H1 (cell line): ENCODE measurements at regions not wholly inside any gene's neighbourhood (a gene's known extent, or its start where the extent isn't known, plus 50 kb on each side); places are given as distances from the start of the nearest gene placed in this dataset.

Experiments
- CTCF ChIA-PET: fragments of 300-600 bp; sonication (Branson Sonifier 250); formaldehyde crosslinking; loops from one replicate; lab custom pipeline; 2021; ENCODE audit not compliant: partially characterized antibody; lab: Charles Lee
- POLR2A ChIA-PET: fragments of 300-600 bp; sonication (Branson Sonifier 250); formaldehyde crosslinking; loops from one replicate; lab custom pipeline; 2021; ENCODE audit warnings: inconsistent platforms; ENCODE audit not compliant: partially characterized antibody; lab: Charles Lee
- DNase-seq, 2 experiments: peaks; one replicate each; pipeline versions ENCODE4 v3.0.0 to v3.0.0-alpha.2; 2010 to 2022; ENCODE audit warnings: low spot score in 2 of 2, low read depth in 1 of 2, mixed read lengths in 1 of 2
- FAIRE-seq: peaks from 2 replicates; lab custom pipeline; 2011; peaks lifted over from hg19 to GRCh38; lab: Jason Lieb, UNC
- H2AFZ ChIP-seq: 2 replicates; pipeline ENCODE4 v1.8.1; 2012; ENCODE audit warnings: low read length, inconsistent platforms
- H2AK5ac ChIP-seq: 2 replicates; pipeline ENCODE4 v1.6.1; 2013; ENCODE audit warnings: low read depth, low read length
- H2BK120ac ChIP-seq: replicated peaks from 2 replicates; pipeline ENCODE3; 2013; ENCODE audit warnings: low read depth, low read length, inconsistent platforms
- H2BK12ac ChIP-seq: 2 replicates; pipeline ENCODE4 v1.6.1; 2013; ENCODE audit warnings: low read depth, low read length
- H2BK15ac ChIP-seq: 2 replicates; pipeline ENCODE4 v1.6.1; 2013; ENCODE audit warnings: low read length
- H2BK20ac ChIP-seq: 2 replicates; pipeline ENCODE4 v1.6.1; 2013; ENCODE audit warnings: low read length
- H2BK5ac ChIP-seq: 2 replicates; pipeline ENCODE4 v1.6.1; 2013; ENCODE audit warnings: low read depth, low read length
- H3K14ac ChIP-seq: 2 replicates; pipeline ENCODE4 v1.6.1; 2013; ENCODE audit warnings: inconsistent platforms; ENCODE audit not compliant: insufficient read length
- H3K18ac ChIP-seq: 2 replicates; pipeline ENCODE4 v1.6.1; 2013; ENCODE audit warnings: low read length; ENCODE audit errors: extremely low read depth
- H3K23ac ChIP-seq: 2 replicates; pipeline ENCODE4 v1.6.1; 2013; ENCODE audit warnings: inconsistent platforms; ENCODE audit not compliant: insufficient read length
- H3K23me2 ChIP-seq: 2 replicates; pipeline ENCODE4 v1.6.1; 2013; ENCODE audit warnings: low read depth, low read length
- H3K27ac ChIP-seq: 2 replicates; pipeline ENCODE4 v1.6.1; 2011; ENCODE audit warnings: low read depth, low read length, inconsistent platforms
- H3K27me3 ChIP-seq, 4 experiments: replicated peaks in 1 of 4; 1 replicate in 1 of 4; 2 replicates in 3 of 4; pipeline versions ENCODE4 v1.6.1 to v1.8.1; 2011 to 2013; ENCODE audit warnings: low read length in 3 of 4, mild to moderate bottlenecking in 3 of 4, inconsistent platforms in 2 of 4, mixed read lengths in 2 of 4, moderate library complexity in 1 of 4; ENCODE audit not compliant: control insufficient read depth in 3 of 4, insufficient read depth in 3 of 4; ENCODE audit errors: extremely low read depth in 1 of 4
- H3K36me3 ChIP-seq, 4 experiments: 2 replicates each; pipeline versions ENCODE4 v1.6.1 to v1.8.1; 2011 to 2013; ENCODE audit warnings: mild to moderate bottlenecking in 4 of 4, low read length in 3 of 4, moderate library complexity in 2 of 4, control low read depth in 1 of 4, inconsistent platforms in 1 of 4; ENCODE audit not compliant: insufficient read depth in 4 of 4, control insufficient read depth in 2 of 4
- H3K4ac ChIP-seq: replicated peaks from 2 replicates; pipeline ENCODE3; 2013; ENCODE audit warnings: low read length, low read depth, mixed read lengths, inconsistent platforms; ENCODE audit not compliant: insufficient read length
- H3K4me1 ChIP-seq, 4 experiments: replicated peaks in 1 of 4; 1 replicate in 1 of 4; 2 replicates in 3 of 4; pipeline versions ENCODE4 v1.6.1 to v1.8.1; 2011 to 2013; ENCODE audit warnings: low read length in 3 of 4, inconsistent platforms in 2 of 4, mixed read lengths in 1 of 4; ENCODE audit not compliant: insufficient read depth in 4 of 4, control insufficient read depth in 3 of 4
- H3K4me2 ChIP-seq, 2 experiments: 2 replicates each; pipeline versions ENCODE4 v1.6.1 to v1.8.1; 2011 to 2013; ENCODE audit warnings: low read depth in 2 of 2, low read length in 2 of 2, control low read depth in 1 of 2, inconsistent platforms in 1 of 2, mild to moderate bottlenecking in 1 of 2; ENCODE audit not compliant: insufficient read depth in 1 of 2
- H3K4me3 ChIP-seq, 4 experiments: fragments of 200-600, 300-600 bp in 1 of 4; sonication (generic), shearing (Covaris generic), sonication (Bioruptor Twin) in 1 of 4; 2 replicates each; pipeline versions ENCODE4 v1.5.1 to v1.8.1; 2011 to 2016; ENCODE audit warnings: low read length in 4 of 4, low read depth in 3 of 4, control low read depth in 2 of 4, inconsistent platforms in 2 of 4, mild to moderate bottlenecking in 2 of 4, mixed read lengths in 1 of 4, moderate library complexity in 1 of 4; ENCODE audit not compliant: insufficient read depth in 2 of 4; ENCODE audit errors: extremely low read depth in 1 of 4
- H3K56ac ChIP-seq: replicated peaks from 2 replicates; pipeline ENCODE3; 2013; ENCODE audit warnings: low read depth, mild to moderate bottlenecking, mixed read lengths, low read length, inconsistent platforms; ENCODE audit not compliant: insufficient read length
- H3K79me1 ChIP-seq: 2 replicates; pipeline ENCODE4 v1.6.1; 2013; ENCODE audit warnings: low read depth, low read length, control low read depth
- H3K79me2 ChIP-seq, 2 experiments: 2 replicates each; pipeline versions ENCODE4 v1.6.1 to v1.8.1; 2012 to 2013; ENCODE audit warnings: low read length in 2 of 2, mild to moderate bottlenecking in 2 of 2, inconsistent platforms in 1 of 2; ENCODE audit not compliant: insufficient read depth in 2 of 2, control insufficient read depth in 1 of 2
- H3K9ac ChIP-seq, 4 experiments: replicated peaks in 1 of 4; 1 replicate in 1 of 4; 2 replicates in 3 of 4; pipeline versions ENCODE4 v1.6.1 to v1.8.1; 2011 to 2013; ENCODE audit warnings: low read depth in 3 of 4, low read length in 3 of 4, control low read depth in 2 of 4, mild to moderate bottlenecking in 2 of 4, moderate library complexity in 2 of 4, inconsistent platforms in 1 of 4; ENCODE audit errors: extremely low read depth in 1 of 4
- H3K9me3 ChIP-seq, 2 experiments: 2 replicates each; pipeline versions ENCODE4 v1.6.1 to v1.8.1; 2012 to 2013; ENCODE audit warnings: mild to moderate bottlenecking in 2 of 2, moderate library complexity in 2 of 2, control low read depth in 1 of 2, inconsistent platforms in 1 of 2, low read depth in 1 of 2, low read length in 1 of 2, mixed read lengths in 1 of 2; ENCODE audit not compliant: insufficient read depth in 2 of 2
- H4K20me1 ChIP-seq, 2 experiments: replicated peaks in 1 of 2; 2 replicates each; pipeline versions ENCODE3 to v1.8.1; 2011 to 2013; ENCODE audit warnings: inconsistent platforms in 2 of 2, low read length in 2 of 2, mild to moderate bottlenecking in 1 of 2; ENCODE audit not compliant: insufficient read depth in 2 of 2, control insufficient read depth in 1 of 2
- H4K5ac ChIP-seq: 2 replicates; pipeline ENCODE4 v1.6.1; 2013; ENCODE audit warnings: low read length, low read depth, mixed read lengths, inconsistent platforms; ENCODE audit not compliant: insufficient read length
- H4K8ac ChIP-seq: 2 replicates; pipeline ENCODE4 v1.8.0; 2013; ENCODE audit warnings: mild to moderate bottlenecking, moderate library complexity, low read length, inconsistent platforms; ENCODE audit not compliant: insufficient read depth; ENCODE audit errors: extremely low read depth
- H4K91ac ChIP-seq: replicated peaks from 2 replicates; pipeline ENCODE3; 2013; ENCODE audit warnings: low read length, mixed read lengths, inconsistent platforms; ENCODE audit not compliant: insufficient read length
- EGR1 ChIP-seq: IDR thresholded peaks from 2 replicates; pipeline ENCODE4 v1.6.1; 2011; ENCODE audit warnings: low read depth, low read length, borderline replicate concordance
- GABPA ChIP-seq: IDR thresholded peaks from 2 replicates; pipeline ENCODE4 v1.6.1; 2011; ENCODE audit warnings: mild to moderate bottlenecking, low read length, moderate library complexity, borderline replicate concordance; ENCODE audit not compliant: insufficient read depth
- JUN ChIP-seq: IDR thresholded peaks from 2 replicates; pipeline ENCODE4 v1.6.1; 2011; ENCODE audit warnings: low read depth, mild to moderate bottlenecking, improper control_type of control experiment, low read length
- MAFK ChIP-seq: IDR thresholded peaks from 2 replicates; pipeline ENCODE4 v1.6.1; 2012; ENCODE audit warnings: low read depth, mild to moderate bottlenecking, improper control_type of control experiment, low read length
- RNF2 ChIP-seq: fragments of 200-900, 300-1000 bp; sonication (generic); IDR thresholded peaks from 2 replicates; pipeline ENCODE4 v1.7.1; 2016; ENCODE audit warnings: borderline replicate concordance, low read depth, mild to moderate bottlenecking, antibody characterized with exemption, low read length; ENCODE audit not compliant: poor library complexity, severe bottlenecking; ENCODE audit errors: missing control alignments

GRCh38 chr18:53948991-53949390 lies 275.5 kb downstream of the MBD2 start:
- Histone ChIP-seq H3K56ac (no peak overlapping the region), H3K4me3 (no peak overlapping the region), H3K4me2 (no peak overlapping the region), H2BK120ac (no peak overlapping the region), H3K9me3 (peaks cover 13 to 15% of the 10 kb centered on the region in 2 experiments), H4K91ac (no peak overlapping the region), H3K27ac (no peak overlapping the region), H3K36me3 (peaks cover 0 to 4% (median 0%) of the 10 kb centered on the region in 4 experiments; a peak in 1 of 8 replicates), H3K79me1 (no peaks in the 10 kb centered on the region), H3K23me2 (no peaks in the 10 kb centered on the region), H2BK20ac (no peak overlapping the region), H3K14ac (no peak overlapping the region), H3K9ac (no peak overlapping the region), H4K8ac (no peak overlapping the region), H2AFZ (no peak overlapping the region), H3K4me1 (no peaks in the 10 kb centered on the region), H2BK5ac (no peak overlapping the region), H2BK15ac (no peak overlapping the region), H2BK12ac (no peak overlapping the region), H3K27me3 (no peaks in the 10 kb centered on the region), H3K4ac (no peak overlapping the region), H3K79me2 (no peaks in the 10 kb centered on the region), H3K23ac (no peak overlapping the region), H4K20me1 (no peaks in the 10 kb centered on the region), H4K5ac (no peak overlapping the region), H3K18ac (no peak overlapping the region), H2AK5ac (no peak overlapping the region)
- FAIRE-seq (no peak), DNase-seq (no peak)
- ChIA-PET POLR2A (no interaction called here), CTCF (interaction anchor here (0.7 to 1.1 kb wide), 3 partner anchors 30 to 169 kb away, joined by 3 to 4 read pairs (median 3); no protein-coding TSS in a partner anchor)
- TF ChIP-seq MAFK, result no peak
- TF ChIP-seq JUN, result no peak
- TF ChIP-seq GABPA, result no peak
- no peak for TF ChIP-seq EGR1
- TF ChIP-seq RNF2, result no peak
